Mesenchymal stem cell (in vitro differentiated cells and primary cell): ENCODE measurements at regions not wholly inside any gene's neighbourhood (a gene's known extent, or its start where the extent isn't known, plus 50 kb on each side); places are given as distances from the start of the nearest gene placed in this dataset.

Experiments
- DNase-seq: peaks from one replicate; pipeline ENCODE4 v3.0.0-alpha.2; 2013
- H2AFZ ChIP-seq: one replicate; pipeline ENCODE4 v1.6.1; 2013; ENCODE audit warnings: low read depth, mild to moderate bottlenecking, control low read depth, inconsistent platforms, low read length, moderate library complexity
- H2AK5ac ChIP-seq: 2 replicates; pipeline ENCODE4 v1.6.1; 2013; ENCODE audit warnings: low read length, moderate library complexity, mild to moderate bottlenecking, inconsistent platforms; ENCODE audit not compliant: severe bottlenecking
- H2BK120ac ChIP-seq: one replicate; pipeline ENCODE4 v1.6.1; 2013; ENCODE audit warnings: low read depth, mild to moderate bottlenecking, inconsistent platforms, low read length, moderate library complexity
- H2BK12ac ChIP-seq, 2 experiments: one replicate each; pipeline ENCODE4 v1.6.1; 2013; ENCODE audit warnings: inconsistent platforms in 2 of 2, low read length in 2 of 2, mild to moderate bottlenecking in 2 of 2, moderate library complexity in 2 of 2, control low read depth in 1 of 2
- H2BK15ac ChIP-seq: one replicate; pipeline ENCODE4 v1.6.1; 2013; ENCODE audit warnings: mild to moderate bottlenecking, low read depth, inconsistent platforms; ENCODE audit not compliant: poor library complexity, severe bottlenecking
- H2BK5ac ChIP-seq: 2 replicates; pipeline ENCODE4 v1.6.1; 2013; ENCODE audit warnings: low read depth, mild to moderate bottlenecking, low read length, control low read depth, inconsistent platforms; ENCODE audit not compliant: poor library complexity, severe bottlenecking
- H3K14ac ChIP-seq, 2 experiments: one replicate each; pipeline ENCODE4 v1.6.1; 2013; ENCODE audit warnings: inconsistent platforms in 2 of 2, low read length in 2 of 2, control low read depth in 1 of 2, mild to moderate bottlenecking in 1 of 2, moderate library complexity in 1 of 2
- H3K18ac ChIP-seq, 2 experiments: one replicate each; pipeline ENCODE4 v1.6.1; 2013; ENCODE audit warnings: inconsistent platforms in 2 of 2, low read length in 2 of 2, control low read depth in 1 of 2, low read depth in 1 of 2, mild to moderate bottlenecking in 1 of 2
- H3K23ac ChIP-seq, 2 experiments: one replicate each; pipeline ENCODE4 v1.6.1; 2013; ENCODE audit warnings: inconsistent platforms in 2 of 2, low read length in 2 of 2, mild to moderate bottlenecking in 2 of 2, moderate library complexity in 2 of 2, control low read depth in 1 of 2
- H3K27ac ChIP-seq: 2 replicates; pipeline ENCODE4 v1.5.1; 2013; ENCODE audit warnings: mild to moderate bottlenecking, moderate library complexity, low read length, control low read depth, inconsistent platforms; ENCODE audit not compliant: poor library complexity, severe bottlenecking
- H3K27me3 ChIP-seq, 2 experiments: 2 replicates each; pipeline versions ENCODE4 v1.6.1 to v1.7.0; 2013; ENCODE audit warnings: low read length in 2 of 2, mild to moderate bottlenecking in 2 of 2, moderate library complexity in 2 of 2, control low read depth in 1 of 2, inconsistent platforms in 1 of 2; ENCODE audit not compliant: control insufficient read depth in 1 of 2, insufficient read depth in 1 of 2
- H3K36me3 ChIP-seq, 2 experiments: 2 replicates each; pipeline versions ENCODE4 v1.6.1 to v1.7.0; 2013; ENCODE audit warnings: low read length in 2 of 2, control low read depth in 1 of 2, inconsistent platforms in 1 of 2, low read depth in 1 of 2, mild to moderate bottlenecking in 1 of 2; ENCODE audit not compliant: insufficient read depth in 2 of 2, control insufficient read depth in 1 of 2
- H3K4ac ChIP-seq, 2 experiments: one replicate each; pipeline ENCODE4 v1.6.1; 2013; ENCODE audit warnings: inconsistent platforms in 2 of 2, low read length in 2 of 2, mild to moderate bottlenecking in 2 of 2, moderate library complexity in 2 of 2, control low read depth in 1 of 2, low read depth in 1 of 2
- H3K4me1 ChIP-seq: 2 replicates; pipeline ENCODE4 v1.6.1; 2013; ENCODE audit warnings: low read depth, low read length, control low read depth; ENCODE audit not compliant: control insufficient read depth, insufficient read depth
- H3K4me2 ChIP-seq: 2 replicates; pipeline ENCODE4 v1.6.1; 2013; ENCODE audit warnings: low read length, mild to moderate bottlenecking, inconsistent platforms; ENCODE audit not compliant: poor library complexity, severe bottlenecking
- H3K4me3 ChIP-seq, 2 experiments: 2 replicates each; pipeline versions ENCODE4 v1.5.1 to v1.7.0; 2013; ENCODE audit warnings: low read length in 2 of 2, mild to moderate bottlenecking in 2 of 2, control low read depth in 1 of 2, low read depth in 1 of 2; ENCODE audit not compliant: insufficient read depth in 1 of 2
- H3K79me1 ChIP-seq: replicated peaks from 2 replicates; pipeline ENCODE4 v1.6.1; 2013; ENCODE audit warnings: mild to moderate bottlenecking, control low read depth, low read length, inconsistent platforms; ENCODE audit not compliant: poor library complexity, severe bottlenecking
- H3K9ac ChIP-seq: 2 replicates; pipeline ENCODE4 v1.7.0; 2013; ENCODE audit warnings: mild to moderate bottlenecking, low read length, moderate library complexity
- H3K9me3 ChIP-seq: 2 replicates; pipeline ENCODE4 v1.7.0; 2013; ENCODE audit warnings: mild to moderate bottlenecking, low read length; ENCODE audit not compliant: control insufficient read depth
- H4K8ac ChIP-seq: one replicate; pipeline ENCODE4 v1.6.1; 2013; ENCODE audit warnings: inconsistent platforms, mild to moderate bottlenecking, low read length, moderate library complexity
- H4K91ac ChIP-seq: one replicate; pipeline ENCODE4 v1.6.1; 2013; ENCODE audit warnings: mild to moderate bottlenecking, low read length, inconsistent platforms
- WGBS: methylation state at CpG from one replicate; pipeline ENCODE4 v1.1.7; 2013; ENCODE audit warnings: mixed read lengths; 5-methylcytosine and 5-hydroxymethylcytosine counted together

DNA sequence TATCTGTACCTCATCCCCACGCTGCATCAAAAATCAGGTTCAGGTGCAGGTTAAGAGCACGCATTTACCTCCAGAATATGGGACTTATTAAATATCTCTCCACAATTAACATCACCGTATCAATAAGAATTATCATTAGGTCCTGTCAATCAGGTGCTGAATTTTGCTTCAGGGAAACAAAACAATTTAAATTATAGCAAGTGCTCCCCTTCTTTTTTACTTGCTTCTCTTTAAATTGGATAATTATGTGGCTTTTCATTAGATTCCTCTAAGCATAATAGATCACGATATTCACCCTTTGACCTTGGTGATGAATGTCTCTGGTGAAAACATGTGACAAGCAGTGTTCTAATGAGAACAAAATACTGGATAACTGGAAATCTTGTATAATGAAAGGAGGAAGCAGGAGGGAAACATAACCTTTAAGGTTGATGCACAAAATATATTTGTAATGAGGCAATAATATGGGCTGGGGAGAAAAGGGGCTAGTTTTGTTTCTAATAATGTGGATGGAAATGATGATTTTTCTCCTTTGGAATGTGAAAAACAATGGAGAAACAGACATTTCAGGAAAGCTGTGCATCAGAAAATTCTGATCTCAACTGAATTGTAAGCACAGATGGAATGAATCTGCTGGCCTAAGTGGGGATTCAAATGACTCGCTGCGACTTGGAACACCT lies 166.9 kb downstream of the SNX10 start:
- Histone ChIP-seq H3K14ac (no peak overlapping the region), H3K4ac (no peak overlapping the region), H2AK5ac (no peak overlapping the region), H2BK15ac (no peak overlapping the region), H3K79me1 (no peaks in the 10 kb centered on the region), H2BK12ac (no peak overlapping the region), H3K27me3 (peaks cover 0 to 10% of the 10 kb centered on the region in 2 experiments), H3K23ac (no peak overlapping the region), H3K9ac (no peak overlapping the region), H3K18ac (no peak overlapping the region), H4K91ac (no peak overlapping the region), H3K4me2 (no peak overlapping the region), H3K36me3 (no peaks in the 10 kb centered on the region), H3K27ac (no peak overlapping the region), H3K4me3 (no peak overlapping the region), H2BK120ac (no peak overlapping the region), H4K8ac (no peak overlapping the region), H2BK5ac (no peak overlapping the region), H2AFZ (no peak overlapping the region), H3K9me3 (no peaks in the 10 kb centered on the region), H3K4me1 (no peaks in the 10 kb centered on the region)
- no peak for DNase-seq
- 92% methylated on average over 5 of the region's 6 CpGs for WGBS

DNA sequence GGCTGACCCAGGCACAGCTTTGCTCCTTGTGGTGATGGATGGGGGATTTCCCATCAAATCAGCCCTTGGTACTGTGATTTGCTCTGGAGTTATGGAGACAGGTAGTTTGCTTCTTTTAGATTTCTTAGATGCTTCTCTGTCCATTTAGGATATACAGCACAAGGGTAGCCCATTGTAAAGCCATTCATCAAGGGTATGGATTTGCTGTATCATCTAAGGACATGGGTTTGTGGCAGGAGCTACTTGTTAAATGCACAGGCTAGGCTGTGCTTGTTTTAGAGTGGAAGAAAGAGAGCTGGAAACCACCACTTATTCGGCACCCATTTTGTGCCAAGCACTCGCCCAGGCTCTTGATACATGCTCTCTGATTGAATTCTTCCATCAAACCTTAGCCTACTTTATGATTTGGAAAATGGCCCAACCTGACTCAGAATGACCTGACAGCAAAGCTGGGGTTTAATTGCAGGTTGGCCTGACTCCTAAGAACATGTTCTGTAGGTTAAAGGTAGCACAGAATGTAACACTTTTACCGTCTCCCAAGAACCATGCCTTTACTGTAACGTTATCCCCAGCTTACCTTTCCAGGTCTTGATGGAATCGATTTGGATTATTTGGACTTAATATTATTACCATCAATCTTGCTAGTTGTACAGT lies 168.0 kb downstream of the SNX10 start:
- H2BK12ac ChIP-seq: no peak overlapping the region
- H3K18ac ChIP-seq: no peak overlapping the region
- no peaks in the 10 kb centered on the region for H3K9me3 ChIP-seq
- no peak overlapping the region for H2AK5ac ChIP-seq
- H2BK15ac ChIP-seq: no peak overlapping the region
- WGBS: 95% methylated on average over 2 of the region's 5 CpGs
- H3K14ac ChIP-seq: no peak overlapping the region
- H2AFZ ChIP-seq: no peak overlapping the region
- H3K4me1 ChIP-seq: no peaks in the 10 kb centered on the region
- H4K8ac ChIP-seq: peak overlapping the region; percentile 9
- H2BK120ac ChIP-seq: no peak overlapping the region
- no peak overlapping the region for H4K91ac ChIP-seq
- H3K4me2 ChIP-seq: no peak overlapping the region
- H3K23ac ChIP-seq: no peak overlapping the region
- H3K9ac ChIP-seq: no peak overlapping the region
- H3K27me3 ChIP-seq: peaks cover 0 to 10% of the 10 kb centered on the region in 2 experiments
- no peak overlapping the region for H3K4ac ChIP-seq
- DNase-seq: no peak
- H2BK5ac ChIP-seq: no peak overlapping the region
- no peak overlapping the region for H3K27ac ChIP-seq
- no peaks in the 10 kb centered on the region for H3K36me3 ChIP-seq
- no peak overlapping the region for H3K4me3 ChIP-seq
- no peaks in the 10 kb centered on the region for H3K79me1 ChIP-seq

DNA sequence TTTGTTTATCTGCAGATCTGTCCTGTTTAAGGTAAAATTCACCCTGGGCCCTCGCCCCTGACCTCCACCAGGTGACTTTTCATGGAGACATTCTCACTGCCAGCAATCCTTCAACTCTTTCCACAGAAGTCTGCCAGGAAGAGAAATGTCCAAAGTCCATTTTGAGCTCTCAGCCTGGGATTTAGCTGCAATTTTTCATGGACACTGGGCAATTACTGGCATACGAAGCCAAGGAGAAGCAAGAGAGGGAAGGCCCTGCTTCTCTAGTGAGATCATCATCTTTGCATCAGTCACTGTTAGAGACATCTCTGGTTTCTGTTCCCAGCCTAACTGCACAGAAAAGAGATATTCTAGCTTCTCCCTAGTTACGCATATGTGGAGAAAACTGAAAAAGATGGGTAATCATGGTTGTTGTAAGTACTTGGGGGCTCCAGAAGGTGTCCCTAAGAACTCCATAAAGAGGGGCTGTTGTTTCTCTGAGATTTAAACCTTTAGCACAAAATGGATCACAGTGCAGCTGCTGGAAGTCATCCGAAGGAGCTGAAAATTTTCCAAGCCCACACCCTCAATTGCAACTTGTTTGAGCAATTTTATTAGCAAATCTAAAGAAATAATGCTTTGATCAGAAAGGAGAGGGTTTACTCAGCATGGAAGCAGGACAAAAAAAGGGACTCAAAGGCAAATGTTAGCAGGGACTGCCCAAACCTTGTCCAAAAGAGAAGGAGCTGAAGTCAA lies 168.9 kb downstream of the SNX10 start:
- no peaks in the 10 kb centered on the region for H3K79me1 ChIP-seq
- H3K27ac ChIP-seq: no peak overlapping the region
- no peaks in the 10 kb centered on the region for H3K36me3 ChIP-seq
- H2BK15ac ChIP-seq: no peak overlapping the region
- H3K4ac ChIP-seq: no peak overlapping the region
- H4K91ac ChIP-seq: no peak overlapping the region
- no peak overlapping the region for H3K14ac ChIP-seq
- no peaks in the 10 kb centered on the region for H3K9me3 ChIP-seq
- no peak overlapping the region for H2BK120ac ChIP-seq
- H2AFZ ChIP-seq: no peak overlapping the region
- no peak overlapping the region for H4K8ac ChIP-seq
- H3K18ac ChIP-seq: no peak overlapping the region
- H3K23ac ChIP-seq: no peak overlapping the region
- DNase-seq: peak; percentile 5
- 75% methylated on average over 3 of the region's 4 CpGs for WGBS
- no peak overlapping the region for H2BK5ac ChIP-seq
- H2AK5ac ChIP-seq: no peak overlapping the region
- no peak overlapping the region for H3K4me3 ChIP-seq
- no peak overlapping the region for H3K9ac ChIP-seq
- H3K27me3 ChIP-seq: peaks cover 0 to 10% of the 10 kb centered on the region in 2 experiments
- H2BK12ac ChIP-seq: no peak overlapping the region
- H3K4me2 ChIP-seq: no peak overlapping the region
- H3K4me1 ChIP-seq: no peaks in the 10 kb centered on the region

DNA sequence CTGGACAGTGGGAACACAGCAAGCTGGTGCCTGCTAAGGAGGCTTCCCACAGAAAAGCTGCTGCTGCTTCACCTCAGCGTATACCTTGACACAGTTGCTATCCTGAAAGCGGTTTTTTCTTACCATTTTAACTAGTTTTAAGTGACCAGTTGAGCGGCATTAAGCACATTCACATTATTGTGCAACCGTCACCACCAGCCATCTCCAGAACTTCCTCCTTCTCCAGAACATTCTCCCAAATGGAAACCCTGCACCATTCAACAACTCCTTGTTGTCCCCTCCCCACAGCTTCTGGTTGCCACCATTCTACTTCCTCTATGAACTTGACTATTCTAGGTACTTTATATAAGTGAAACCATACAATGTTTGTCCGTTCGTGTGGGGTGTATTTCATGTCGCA lies 169.9 kb downstream of the SNX10 start:
- H3K27me3 ChIP-seq: peaks cover 0 to 16% of the 10 kb centered on the region in 2 experiments
- no peak overlapping the region for H2AK5ac ChIP-seq
- H3K4me1 ChIP-seq: no peaks in the 10 kb centered on the region
- no peak overlapping the region for H2AFZ ChIP-seq
- H3K9ac ChIP-seq: no peak overlapping the region
- H3K14ac ChIP-seq: no peak overlapping the region
- H3K4me3 ChIP-seq: no peak overlapping the region
- H3K36me3 ChIP-seq: no peaks in the 10 kb centered on the region
- no peak overlapping the region for H2BK12ac ChIP-seq
- DNase-seq: no peak
- H3K9me3 ChIP-seq: no peaks in the 10 kb centered on the region
- no peak overlapping the region for H3K18ac ChIP-seq
- no peak overlapping the region for H3K4me2 ChIP-seq
- no peak overlapping the region for H3K4ac ChIP-seq
- no peak overlapping the region for H3K27ac ChIP-seq
- no peak overlapping the region for H4K8ac ChIP-seq
- no peak overlapping the region for H2BK15ac ChIP-seq
- no peak overlapping the region for H2BK120ac ChIP-seq
- H3K79me1 ChIP-seq: no peaks in the 10 kb centered on the region
- WGBS: 88% methylated on average over 7 of the region's 7 CpGs
- no peak overlapping the region for H2BK5ac ChIP-seq
- no peak overlapping the region for H3K23ac ChIP-seq
- no peak overlapping the region for H4K91ac ChIP-seq
